ENCODE measurements at regions not wholly inside any gene's neighbourhood (a gene's known extent, or its start where the extent isn't known, plus 50 kb on each side); places are given as distances from the start of the nearest gene placed in this dataset.

- no peaks in the 10 kb centered on the region for H3K36me3 Mint-ChIP-seq
- H3K9me3 Mint-ChIP-seq, result no peaks in the 10 kb centered on the region
- H3K4me1 Mint-ChIP-seq, result no peaks in the 10 kb centered on the region
- H3K9me3 ChIP-seq (ENCODE audit: control insufficient read depth, insufficient read depth, low read length), result no peaks in the 10 kb centered on the region
- H3K4me3 Mint-ChIP-seq, result no peak overlapping the region
- H3K4me1 ChIP-seq (ENCODE audit: control insufficient read depth, insufficient read depth, low read length), result no peaks in the 10 kb centered on the region
- H3K27ac ChIP-seq (ENCODE audit: low read length), result no peak overlapping the region
- no peak overlapping the region for H3K4me3 ChIP-seq (ENCODE audit: low read length)
- H3K36me3 ChIP-seq (ENCODE audit: control insufficient read depth, insufficient read depth, low read length), result no peaks in the 10 kb centered on the region
- no peak overlapping the region for H3K27ac Mint-ChIP-seq
- TF ChIP-seq, protein P1, sequence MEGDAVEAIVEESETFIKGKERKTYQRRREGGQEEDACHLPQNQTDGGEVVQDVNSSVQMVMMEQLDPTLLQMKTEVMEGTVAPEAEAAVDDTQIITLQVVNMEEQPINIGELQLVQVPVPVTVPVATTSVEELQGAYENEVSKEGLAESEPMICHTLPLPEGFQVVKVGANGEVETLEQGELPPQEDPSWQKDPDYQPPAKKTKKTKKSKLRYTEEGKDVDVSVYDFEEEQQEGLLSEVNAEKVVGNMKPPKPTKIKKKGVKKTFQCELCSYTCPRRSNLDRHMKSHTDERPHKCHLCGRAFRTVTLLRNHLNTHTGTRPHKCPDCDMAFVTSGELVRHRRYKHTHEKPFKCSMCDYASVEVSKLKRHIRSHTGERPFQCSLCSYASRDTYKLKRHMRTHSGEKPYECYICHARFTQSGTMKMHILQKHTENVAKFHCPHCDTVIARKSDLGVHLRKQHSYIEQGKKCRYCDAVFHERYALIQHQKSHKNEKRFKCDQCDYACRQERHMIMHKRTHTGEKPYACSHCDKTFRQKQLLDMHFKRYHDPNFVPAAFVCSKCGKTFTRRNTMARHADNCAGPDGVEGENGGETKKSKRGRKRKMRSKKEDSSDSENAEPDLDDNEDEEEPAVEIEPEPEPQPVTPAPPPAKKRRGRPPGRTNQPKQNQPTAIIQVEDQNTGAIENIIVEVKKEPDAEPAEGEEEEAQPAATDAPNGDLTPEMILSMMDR (IDR thresholded peaks at IDR 0.05), result no peak
- ATAC-seq, result no peak
- intact Hi-C loops (cut with micrococcal nuclease), result no loop called here
- peaks cover 4% of the 10 kb centered on the region for H3K27me3 ChIP-seq (ENCODE audit: control insufficient read depth, insufficient read depth, low read length)
- peaks cover 8 to 11% of the 10 kb centered on the region in 2 donors for H3K27me3 Mint-ChIP-seq (ENCODE audit: low read depth in 2 of 2)
- no peak for DNase-seq
- 60% methylated on average over 1 of the region's 2 CpGs for WGBS (ENCODE audit: insufficient coverage)
Observed at GRCh38 chr9:120230227-120230626, 349.7 kb downstream of the CDK5RAP2 start.

DNA sequence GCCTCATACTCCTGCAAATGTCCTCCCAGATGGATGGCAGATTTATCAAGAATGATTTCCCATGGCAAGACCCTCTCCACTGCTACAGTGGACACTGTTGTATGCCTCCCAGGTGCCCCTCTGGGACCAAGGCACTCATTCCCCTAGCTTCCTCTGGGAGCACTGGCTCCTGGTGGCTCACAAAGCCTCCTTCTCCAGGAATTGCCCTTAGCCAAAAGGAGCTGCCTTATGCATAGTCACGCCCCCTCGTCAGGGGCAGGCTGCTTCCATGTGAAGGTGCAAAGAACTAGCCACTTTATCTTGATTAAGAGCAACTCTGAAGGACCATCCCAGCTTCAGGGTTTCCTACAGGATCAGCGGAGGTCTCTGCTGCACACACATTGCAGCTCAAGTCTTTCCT is 358.1 kb downstream of the CDK5RAP2 start:
- no peaks in the 10 kb centered on the region for H3K36me3 Mint-ChIP-seq
- H3K27me3 ChIP-seq (ENCODE audit: control insufficient read depth, insufficient read depth, low read length), result no peaks in the 10 kb centered on the region
- H3K4me1 ChIP-seq (ENCODE audit: control insufficient read depth, insufficient read depth, low read length), result no peaks in the 10 kb centered on the region
- no peak overlapping the region for H3K27ac Mint-ChIP-seq
- 36% methylated on average over 3 of the region's 3 CpGs for WGBS (ENCODE audit: insufficient coverage)
- H3K36me3 ChIP-seq (ENCODE audit: control insufficient read depth, insufficient read depth, low read length), result no peaks in the 10 kb centered on the region
- H3K27me3 Mint-ChIP-seq (ENCODE audit: low read depth in 2 of 2), result peaks cover 9 to 10% of the 10 kb centered on the region in 2 donors
- ATAC-seq, result no peak
- no peaks in the 10 kb centered on the region for H3K4me1 Mint-ChIP-seq
- peaks cover 0 to 2% of the 10 kb centered on the region in 2 donors for H3K9me3 Mint-ChIP-seq
- H3K27ac ChIP-seq (ENCODE audit: low read length), result no peak overlapping the region
- H3K4me3 Mint-ChIP-seq, result no peak overlapping the region
- no peak for DNase-seq
- intact Hi-C loops (cut with micrococcal nuclease), result no loop called here
- H3K4me3 ChIP-seq (ENCODE audit: low read length), result no peak overlapping the region
- no peaks in the 10 kb centered on the region for H3K9me3 ChIP-seq (ENCODE audit: control insufficient read depth, insufficient read depth, low read length)
- TF ChIP-seq, protein P1 (IDR thresholded peaks at IDR 0.05), result no peak

DNA sequence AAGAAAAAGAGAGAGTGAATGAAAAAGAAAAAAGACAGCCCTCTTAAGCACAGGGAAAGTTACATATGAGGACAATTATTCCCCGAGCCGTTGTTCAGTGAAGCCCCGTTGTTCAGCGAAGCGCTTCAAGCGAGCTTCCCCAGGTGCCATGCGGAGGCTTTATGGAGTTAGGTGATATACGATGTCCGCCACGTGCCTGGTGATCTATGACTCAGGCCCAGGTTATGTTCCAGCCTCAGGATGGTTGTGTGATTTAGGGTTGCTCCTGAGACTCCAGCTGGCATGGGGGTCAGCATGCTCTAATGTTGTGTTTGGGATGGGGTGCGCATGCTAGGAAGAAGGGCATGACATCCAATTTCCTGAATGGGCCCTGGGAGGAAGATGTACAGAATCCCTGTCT is 365.6 kb downstream of the CDK5RAP2 start:
- intact Hi-C loops (cut with micrococcal nuclease), result no loop called here
- WGBS (ENCODE audit: insufficient coverage), result 92% methylated on average over 11 of the region's 11 CpGs
- Mint-ChIP-seq H3K9me3 (peaks cover 0 to 2% of the 10 kb centered on the region in 2 donors), H3K4me3 (no peak overlapping the region), H3K27me3 (ENCODE audit: low read depth in 2 of 2) (peaks cover 0 to 11% of the 10 kb centered on the region in 2 donors), H3K4me1 (no peaks in the 10 kb centered on the region), H3K36me3 (no peaks in the 10 kb centered on the region), H3K27ac (no peak overlapping the region)
- Histone ChIP-seq H3K27me3 (ENCODE audit: control insufficient read depth, insufficient read depth, low read length) (no peaks in the 10 kb centered on the region), H3K27ac (ENCODE audit: low read length) (no peak overlapping the region), H3K4me1 (ENCODE audit: control insufficient read depth, insufficient read depth, low read length) (no peaks in the 10 kb centered on the region), H3K9me3 (ENCODE audit: control insufficient read depth, insufficient read depth, low read length) (no peaks in the 10 kb centered on the region), H3K4me3 (ENCODE audit: low read length) (no peak overlapping the region), H3K36me3 (ENCODE audit: control insufficient read depth, insufficient read depth, low read length) (no peaks in the 10 kb centered on the region)
- TF ChIP-seq, protein P1 (IDR thresholded peaks at IDR 0.05), result no peak
- ATAC-seq, result no peak
- DNase-seq, result no peak

GRCh38 chr9:120212853-120213200 is 367.1 kb downstream of the CDK5RAP2 start:
- Histone ChIP-seq H3K4me1 (ENCODE audit: control insufficient read depth, insufficient read depth, low read length) (no peaks in the 10 kb centered on the region), H3K4me3 (ENCODE audit: low read length) (no peak overlapping the region), H3K27me3 (ENCODE audit: control insufficient read depth, insufficient read depth, low read length) (no peaks in the 10 kb centered on the region), H3K9me3 (ENCODE audit: control insufficient read depth, insufficient read depth, low read length) (no peaks in the 10 kb centered on the region), H3K27ac (ENCODE audit: low read length) (no peak overlapping the region), H3K36me3 (ENCODE audit: control insufficient read depth, insufficient read depth, low read length) (no peaks in the 10 kb centered on the region)
- TF ChIP-seq, protein P1 (IDR thresholded peaks at IDR 0.05), result no peak
- intact Hi-C loops (cut with micrococcal nuclease), result no loop called here
- H3K27ac Mint-ChIP-seq, result no peak overlapping the region
- peaks cover 6 to 11% of the 10 kb centered on the region in 2 donors for H3K27me3 Mint-ChIP-seq (ENCODE audit: low read depth in 2 of 2)
- no peaks in the 10 kb centered on the region for H3K9me3 Mint-ChIP-seq
- ATAC-seq, result no peak
- no peaks in the 10 kb centered on the region for H3K36me3 Mint-ChIP-seq
- H3K4me1 Mint-ChIP-seq, result no peaks in the 10 kb centered on the region
- DNase-seq, result no peak
- no peak overlapping the region for H3K4me3 Mint-ChIP-seq
- WGBS (ENCODE audit: insufficient coverage), result 67% methylated on average over 5 of the region's 5 CpGs
